ENCODE measurements at regions not wholly inside any gene's neighbourhood (a gene's known extent, or its start where the extent isn't known, plus 50 kb on each side); places are given as distances from the start of the nearest gene placed in this dataset.
A peak's percentile ranks its signal among the peaks of the same experiment; 100 is the strongest.

DNA sequence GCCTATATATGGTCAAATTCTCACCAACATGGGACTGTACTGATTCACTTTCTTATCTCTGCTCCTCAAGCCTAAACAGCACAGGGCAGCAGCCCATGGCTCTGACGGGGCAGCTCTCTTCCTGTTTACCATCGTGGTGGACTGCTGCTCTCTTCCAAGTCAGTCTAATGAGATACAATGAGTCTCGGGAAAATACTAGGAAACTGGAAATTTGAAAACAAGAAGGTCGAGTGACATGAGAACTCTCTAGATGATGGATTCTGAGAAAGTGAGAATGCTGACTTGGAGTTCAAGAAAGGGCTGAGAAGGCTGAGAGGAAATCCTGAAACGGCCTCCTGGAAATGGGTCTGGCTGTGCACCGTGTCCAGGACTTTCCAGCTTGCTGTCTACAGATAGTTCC, 122.8 kb upstream of the ARGLU1 start:
- no peak for DNase-seq

DNA sequence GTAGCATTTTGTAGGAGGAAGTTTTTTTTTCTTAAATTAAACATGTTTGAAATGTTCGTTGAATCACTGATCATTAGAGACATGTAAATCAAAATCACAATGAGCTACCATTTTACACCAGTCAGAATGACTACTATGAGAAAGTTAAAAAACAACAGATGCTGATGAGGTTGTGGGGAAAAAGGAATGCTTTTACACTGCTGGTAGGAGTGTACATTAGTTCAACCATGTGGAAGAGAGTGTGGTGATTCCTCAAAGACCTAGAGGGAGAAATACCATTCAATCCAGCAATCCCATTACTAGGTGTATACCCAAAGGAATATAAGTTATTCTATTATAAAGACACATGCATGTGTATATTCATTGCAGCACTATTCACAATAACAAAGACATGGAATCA, 122.0 kb upstream of the ARGLU1 start:
- no peak for DNase-seq

DNA sequence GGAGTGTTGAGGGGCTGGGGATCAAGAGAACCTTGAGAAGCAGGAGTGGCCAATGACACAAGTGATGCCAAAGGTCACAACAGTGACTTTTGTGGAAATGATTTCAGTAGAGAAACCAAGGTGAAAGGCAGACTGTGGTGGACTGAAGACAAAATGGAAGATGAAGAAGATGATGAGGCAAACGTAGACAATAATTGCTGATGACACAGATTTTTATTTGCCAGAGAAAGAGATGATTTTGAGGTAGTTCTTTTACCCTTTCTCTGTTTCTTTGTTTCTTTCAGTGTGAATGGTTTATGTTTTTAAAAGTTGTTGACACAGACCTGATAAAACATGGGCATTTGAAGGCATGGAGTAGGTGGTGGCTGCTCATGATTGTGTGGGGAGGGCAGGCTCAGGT, 121.0 kb upstream of the ARGLU1 start:
- no peak for DNase-seq

DNA sequence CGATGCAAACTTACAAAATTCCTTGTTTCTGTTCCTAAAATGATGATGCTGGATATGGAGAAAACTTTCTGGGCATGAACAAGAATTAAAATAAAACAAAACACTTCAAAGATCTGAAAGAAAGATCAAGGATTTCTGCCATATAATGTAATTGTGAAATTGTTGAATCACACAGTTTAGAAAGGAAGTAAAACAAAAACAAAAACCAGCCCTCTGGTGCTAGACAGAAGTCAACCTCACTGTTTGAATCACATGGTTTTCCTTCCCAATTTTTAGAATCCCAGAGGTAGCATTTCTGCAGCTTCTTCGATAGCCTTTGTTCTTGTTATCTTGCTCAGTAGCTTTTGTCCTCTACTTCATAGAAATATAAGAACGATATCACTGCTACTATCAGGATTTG, 118.2 kb upstream of the ARGLU1 start:
- no peak for DNase-seq

DNA sequence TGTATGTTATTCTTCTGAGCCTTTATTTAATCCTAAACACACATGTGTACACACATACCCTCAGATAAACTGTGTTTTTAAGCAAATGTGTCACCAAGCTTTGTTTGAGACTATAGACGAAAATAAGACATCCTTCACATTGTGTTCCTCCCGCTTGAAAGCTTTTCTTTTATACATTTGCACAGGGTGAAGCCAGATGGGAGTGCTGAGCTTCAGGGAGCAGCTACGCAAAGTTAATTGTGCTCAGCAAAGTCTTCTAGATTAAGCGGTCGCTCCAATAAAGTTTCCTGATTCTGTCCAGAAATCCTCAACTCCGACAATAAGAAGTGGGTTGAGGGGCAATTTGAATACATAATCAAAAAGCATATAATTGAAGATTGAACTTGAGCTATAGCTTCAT, 117.2 kb upstream of the ARGLU1 start:
- peak in 1 of 51 donors; percentile 33 for DNase-seq

DNA sequence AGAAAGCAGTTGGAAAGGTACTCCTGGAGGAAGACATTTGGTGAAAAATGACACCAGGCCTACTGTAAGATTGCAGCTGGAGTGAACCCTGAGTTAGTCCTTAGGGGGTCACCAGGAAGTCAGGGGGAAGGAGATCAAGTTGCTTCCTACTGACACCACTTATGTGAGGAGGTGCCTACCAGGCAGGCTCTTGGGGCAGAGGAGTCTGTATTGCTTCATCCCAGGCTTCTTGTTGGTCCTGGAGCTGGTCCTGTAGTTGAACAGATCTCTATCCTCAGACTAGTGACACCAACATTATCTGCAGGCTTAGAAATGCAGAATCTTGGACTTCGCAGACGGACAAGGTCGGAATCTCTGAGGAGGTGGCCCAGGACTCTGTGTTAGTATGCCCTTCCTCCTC, 116.0 kb upstream of the ARGLU1 start:
- DNase-seq: peak in 1 of 51 donors; percentile 1

DNA sequence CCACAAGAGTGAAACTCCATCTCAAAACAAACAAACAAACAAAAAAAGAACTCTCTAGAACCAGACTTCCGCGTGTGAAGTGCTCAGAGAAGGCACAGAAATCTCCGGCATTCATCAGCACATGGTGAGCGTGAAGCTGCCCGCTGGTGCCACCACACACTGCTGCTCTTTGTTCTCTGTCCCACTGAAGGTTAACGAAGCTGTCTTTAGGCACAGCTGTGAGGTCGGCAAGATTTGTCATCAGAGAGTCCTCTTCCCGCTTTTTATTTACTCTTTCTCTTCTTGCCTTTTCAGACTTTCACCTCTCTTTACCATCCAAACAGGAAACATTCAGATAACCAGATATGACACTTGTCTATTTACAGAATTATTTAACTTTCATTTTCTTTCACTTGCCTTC, 115.2 kb upstream of the ARGLU1 start:
- peak in 15 of 51 donors; percentile 1 to 40 (median 11) for DNase-seq

DNA sequence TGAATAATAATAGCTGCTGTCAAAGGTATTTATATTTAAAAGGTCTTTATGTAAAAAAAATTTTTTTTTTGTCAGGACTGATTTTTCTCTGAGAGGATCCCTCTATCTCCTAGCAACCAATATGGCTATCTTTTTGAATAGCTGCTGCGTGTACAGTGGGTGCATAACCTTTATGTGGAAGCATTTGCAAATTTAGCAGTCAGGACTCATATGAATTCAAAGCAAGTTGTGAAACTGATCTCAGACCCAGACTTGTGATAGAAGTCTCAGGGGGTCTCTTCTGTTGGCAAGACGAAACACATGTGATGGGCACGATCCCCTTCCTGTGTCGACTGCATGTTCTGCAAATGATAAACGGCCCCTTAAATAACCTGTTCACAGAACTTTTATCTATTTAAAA, 114.1 kb upstream of the ARGLU1 start:
- DNase-seq: peak in 1 of 51 donors; percentile 34

DNA sequence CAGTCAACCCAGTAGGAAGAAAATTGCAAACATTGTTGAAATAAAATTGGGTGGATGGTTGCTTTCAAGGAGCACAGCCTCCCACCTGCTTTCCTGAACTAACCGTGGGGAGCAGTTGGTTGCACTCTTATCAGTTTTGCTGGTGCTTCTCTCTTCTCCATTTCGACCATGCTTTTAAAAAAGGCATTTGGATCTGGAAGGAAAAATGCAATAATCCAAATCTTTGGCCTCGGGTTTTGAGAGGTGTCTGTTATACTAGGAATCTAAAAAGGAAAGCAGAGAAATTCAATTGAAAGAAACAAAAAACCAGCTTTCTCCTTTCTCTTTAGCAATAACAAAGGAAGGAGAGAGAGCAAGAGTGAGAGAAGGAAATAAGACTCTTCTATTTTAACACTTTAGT, 113.6 kb upstream of the ARGLU1 start:
- peak in 1 of 51 donors; percentile 69 for DNase-seq

DNA sequence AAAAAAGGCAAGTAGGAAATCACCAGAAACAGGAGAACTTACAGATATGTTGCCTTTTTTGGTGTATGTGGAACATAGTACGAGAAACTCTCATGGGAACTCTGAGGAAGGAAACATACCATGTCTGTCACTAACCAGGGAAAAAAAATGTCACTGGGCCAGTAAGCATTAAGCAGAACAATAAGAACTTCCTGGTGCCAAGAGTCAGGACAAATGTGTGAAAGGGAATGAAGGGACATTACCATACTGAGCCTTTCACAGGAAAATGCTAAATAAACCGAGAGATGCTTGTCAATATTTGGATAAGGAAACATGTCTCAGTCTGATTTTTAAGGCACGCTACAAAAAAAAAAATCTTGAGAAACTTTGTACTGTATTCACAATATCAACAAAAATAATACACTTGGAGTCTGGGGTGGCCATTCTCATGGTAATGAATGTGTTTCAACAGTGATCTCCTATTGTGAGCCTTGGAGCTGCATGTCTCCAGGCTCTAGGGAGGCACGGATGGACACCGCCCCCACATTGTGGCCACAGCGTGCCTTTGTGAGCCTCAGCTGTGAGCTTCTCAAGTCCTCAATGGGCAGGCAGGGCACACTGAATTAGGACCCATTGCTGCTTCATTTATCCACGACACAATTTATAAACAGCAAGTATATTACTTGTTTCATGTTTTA, 113.0 kb upstream of the ARGLU1 start:
- DNase-seq: peak in 29 of 51 donors; percentile 1 to 69 (median 21)

DNA sequence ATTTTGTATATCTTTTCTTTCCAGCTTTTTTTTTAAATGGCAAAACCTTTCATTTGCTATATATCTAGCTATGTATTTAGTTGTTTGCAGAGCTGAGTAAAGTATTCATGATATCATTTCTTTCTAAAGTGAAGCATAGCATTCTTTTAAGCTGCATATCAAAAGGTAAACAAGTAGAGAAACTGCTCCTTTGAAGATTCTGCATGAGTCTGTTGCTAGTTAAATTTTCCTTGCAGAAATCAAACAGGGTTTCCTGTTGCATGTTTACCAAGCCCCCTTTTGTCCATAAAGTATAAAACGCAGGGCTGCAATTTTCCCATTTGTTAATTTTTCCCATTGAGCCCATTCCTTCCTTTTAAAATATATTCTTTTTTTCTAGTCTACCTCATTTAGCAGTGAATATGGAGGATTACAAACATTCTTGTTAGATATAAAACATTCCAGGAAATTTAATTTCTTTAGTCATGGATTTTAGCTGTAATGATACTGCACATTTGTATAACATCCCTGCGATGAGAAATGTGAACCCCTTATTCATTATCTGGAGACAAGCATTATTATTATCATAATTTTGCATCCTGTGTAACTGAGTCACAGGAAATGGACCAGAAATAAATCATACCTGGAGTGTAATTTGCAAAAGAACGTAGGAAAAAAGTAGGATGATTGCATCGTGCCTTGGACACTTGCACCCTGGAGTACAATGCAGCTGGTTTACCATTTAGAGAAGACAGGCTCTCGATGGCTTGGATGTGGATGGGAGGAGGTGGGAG, 110.9 kb upstream of the ARGLU1 start:
- no peak for DNase-seq

DNA sequence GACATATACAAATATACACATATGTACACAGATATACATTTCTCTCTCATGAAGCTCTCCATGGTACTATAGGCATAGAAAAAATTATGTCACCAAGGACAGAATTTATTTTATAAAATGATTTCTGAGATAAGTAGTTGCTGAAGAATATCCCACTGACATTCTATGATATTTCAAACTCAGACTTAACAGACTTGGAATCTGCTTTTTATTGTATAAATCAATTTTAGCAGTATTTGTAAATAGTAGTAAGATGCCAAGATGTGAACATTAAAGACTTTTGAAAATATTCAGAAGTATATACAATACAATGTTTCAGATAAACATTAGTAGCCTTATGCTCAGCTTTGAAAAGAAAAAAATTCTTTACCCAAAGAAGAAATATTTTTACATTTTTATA, 107.4 kb upstream of the ARGLU1 start:
- no peak for DNase-seq

DNA sequence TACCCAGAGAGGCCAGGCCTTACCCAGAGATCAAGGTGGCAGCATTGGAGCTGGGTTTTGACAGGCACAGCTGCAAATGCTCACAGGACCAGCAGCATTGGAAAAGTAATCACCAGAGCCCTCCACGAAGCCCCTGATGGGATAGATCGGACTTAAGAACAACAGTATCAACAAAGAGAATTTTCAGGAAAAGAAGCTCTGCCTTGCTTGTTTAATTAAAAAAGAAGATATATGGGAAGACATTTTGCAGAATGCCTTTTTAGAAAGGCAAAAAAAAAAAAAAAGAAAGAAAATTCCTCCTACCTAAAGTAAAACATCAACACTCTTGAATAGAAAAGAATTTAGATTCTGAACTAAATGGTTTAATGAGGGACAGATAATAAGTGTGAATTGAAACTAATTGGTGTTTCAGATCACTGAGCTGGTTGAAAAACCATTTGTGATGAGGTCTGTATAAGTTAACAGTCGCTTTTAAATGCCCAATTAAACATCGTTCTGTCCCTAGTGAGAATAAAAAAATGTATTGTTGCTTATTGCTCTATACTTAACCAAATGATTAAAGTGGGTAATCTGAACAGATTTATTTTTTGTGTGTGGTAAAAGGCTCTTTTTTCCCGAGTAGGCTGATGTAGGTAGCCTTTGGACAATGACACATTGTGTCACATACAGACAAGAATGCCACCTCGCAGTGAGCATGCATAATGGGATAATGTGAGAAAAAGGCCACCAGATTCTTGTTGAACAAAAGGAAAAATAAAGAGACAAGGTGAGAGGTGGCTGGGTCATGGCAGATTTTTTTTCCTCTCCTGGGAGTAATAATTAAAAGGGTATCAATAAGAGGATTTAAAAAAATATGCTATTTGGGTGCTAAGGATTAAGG, 93.0 kb upstream of the ARGLU1 start:
- no peak for DNase-seq

DNA sequence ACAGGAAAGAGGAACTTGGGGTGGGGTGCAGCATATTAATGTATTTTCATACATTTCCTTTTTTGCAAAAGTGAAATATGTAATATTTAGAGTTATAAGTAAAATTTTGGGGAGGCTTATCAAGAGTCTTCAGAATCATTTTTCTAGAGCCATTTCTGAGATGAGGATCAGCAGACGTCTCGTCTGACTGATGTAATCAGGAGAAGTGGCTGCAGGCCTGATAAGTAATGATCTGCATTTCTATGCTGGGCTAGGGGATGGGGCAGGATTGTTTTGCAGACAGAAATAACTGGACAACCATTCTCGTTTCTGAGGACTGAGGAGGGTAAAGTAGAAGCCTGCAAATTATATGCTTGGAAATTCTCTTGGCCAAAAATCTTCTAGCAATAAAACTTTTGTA, 89.2 kb upstream of the ARGLU1 start:
- no peak for DNase-seq

DNA sequence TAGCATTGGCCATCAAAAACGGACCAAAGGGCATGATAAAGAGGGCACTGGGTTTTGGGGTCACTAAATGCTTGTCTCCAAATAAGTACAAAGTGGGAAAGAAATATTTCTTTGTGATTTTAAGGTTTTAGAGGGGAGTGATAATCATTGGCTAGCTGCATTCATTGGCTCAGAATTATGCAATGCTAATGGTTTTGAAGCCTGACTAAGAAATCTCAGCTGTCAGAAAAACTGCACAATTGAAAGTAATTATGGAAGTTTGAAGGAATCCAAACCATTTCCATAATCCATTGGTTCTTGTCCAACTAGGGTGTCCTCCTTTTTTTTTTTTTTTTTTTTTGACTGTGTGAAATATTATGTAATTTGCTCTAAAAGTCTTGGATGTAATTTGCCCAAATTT, 88.2 kb upstream of the ARGLU1 start:
- DNase-seq: no peak

DNA sequence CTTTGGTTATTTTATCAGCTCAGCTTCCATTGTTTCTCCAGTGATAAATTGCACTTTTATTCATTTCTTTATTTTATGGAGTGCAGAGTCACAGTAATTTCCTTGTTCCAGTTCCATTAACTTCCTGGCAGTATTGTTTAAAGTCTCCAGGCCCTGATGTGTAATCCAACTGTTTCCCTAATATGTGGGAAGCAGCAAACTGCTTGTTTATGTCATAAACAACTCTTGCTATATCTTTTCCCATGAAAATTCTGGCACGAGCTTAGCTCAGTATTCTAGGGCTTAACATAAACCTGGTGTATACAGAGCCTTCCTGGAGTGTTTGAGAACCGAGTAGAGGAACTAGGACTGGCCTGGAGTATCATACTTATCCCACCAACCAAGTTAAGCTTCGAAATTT, 83.5 kb upstream of the ARGLU1 start:
- DNase-seq: no peak

DNA sequence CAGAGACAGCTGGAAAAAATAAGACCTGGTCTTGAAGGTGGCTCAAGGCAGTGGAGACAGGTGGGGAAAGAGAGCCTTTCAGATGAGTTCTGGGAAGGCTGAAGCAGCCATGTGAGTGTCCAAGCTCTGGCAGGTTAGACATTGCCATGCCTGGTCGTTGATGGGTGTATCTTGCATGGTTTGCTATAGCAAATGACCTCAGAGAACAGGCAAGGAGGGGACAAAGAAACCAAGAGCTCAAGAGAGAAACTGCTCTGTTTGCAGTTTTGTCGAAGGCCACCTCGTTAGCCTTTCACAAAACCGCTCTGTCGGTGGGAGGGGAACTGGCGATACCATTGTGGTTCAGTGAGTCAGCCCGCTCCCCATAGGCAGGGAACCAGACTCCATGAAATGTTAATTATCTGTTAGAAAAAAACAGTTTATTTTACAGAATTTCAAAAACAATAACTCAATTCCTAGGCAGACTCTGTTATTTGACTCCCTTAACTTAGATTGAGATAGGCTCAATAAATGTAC, 82.8 kb upstream of the ARGLU1 start:
- DNase-seq: no peak

DNA sequence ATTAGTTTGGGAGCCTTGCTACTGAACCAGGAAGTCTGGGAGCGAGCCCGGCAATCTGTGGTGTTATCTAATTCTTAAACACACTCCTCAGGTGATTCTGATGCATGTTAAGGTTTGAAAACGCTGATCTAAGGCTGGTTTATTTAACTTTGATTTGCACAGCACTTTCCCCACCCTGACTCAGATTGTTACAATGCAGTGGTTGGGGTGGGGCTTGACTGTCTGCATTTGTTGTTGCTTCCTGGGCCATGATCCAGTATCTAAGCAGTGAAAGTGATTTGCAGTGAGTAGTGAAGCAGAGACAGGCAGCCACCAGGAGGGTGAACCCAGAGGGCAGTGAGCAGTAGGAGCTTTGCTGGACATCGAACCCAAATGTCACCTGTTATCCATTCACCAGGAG, 81.6 kb upstream of the ARGLU1 start:
- DNase-seq: no peak

DNA sequence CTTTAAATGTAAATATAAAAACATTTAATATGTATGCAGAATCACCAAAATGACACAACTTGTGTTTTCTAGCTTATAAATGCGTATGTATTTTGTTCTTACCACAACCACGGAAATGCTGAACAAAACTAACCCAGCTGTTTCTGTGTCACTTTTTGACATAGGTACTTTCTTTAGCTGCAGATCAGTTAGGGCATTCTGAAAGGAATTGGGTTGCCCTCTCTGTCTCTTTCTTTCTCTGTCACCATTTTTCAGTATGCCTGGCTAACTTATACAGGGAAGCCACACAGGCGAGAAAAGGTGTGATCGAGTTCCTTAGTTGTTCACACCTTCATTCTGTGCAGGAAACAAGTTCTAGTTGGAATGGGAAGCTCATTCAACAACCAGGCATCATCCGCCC, 72.6 kb upstream of the ARGLU1 start:
- no peak for DNase-seq

DNA sequence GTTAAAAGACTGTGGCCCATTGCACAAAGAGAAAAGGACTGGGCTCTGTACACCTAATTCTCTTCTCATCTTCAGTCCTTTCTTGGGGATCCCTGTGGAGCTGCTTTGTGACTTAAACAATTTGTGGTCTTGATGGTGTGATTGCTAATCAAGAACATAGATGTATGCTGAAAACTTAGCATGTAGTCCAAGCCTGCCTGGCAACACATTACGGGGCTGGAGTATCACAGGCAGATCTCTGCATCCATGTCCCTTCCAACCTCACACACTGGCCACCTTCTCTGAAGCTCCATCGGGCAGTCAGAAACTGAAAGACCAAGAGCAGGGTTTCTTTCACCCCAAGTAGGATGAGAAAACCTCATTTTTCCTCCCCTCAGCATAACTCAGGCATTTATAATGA, 69.6 kb upstream of the ARGLU1 start:
- DNase-seq: no peak

DNA sequence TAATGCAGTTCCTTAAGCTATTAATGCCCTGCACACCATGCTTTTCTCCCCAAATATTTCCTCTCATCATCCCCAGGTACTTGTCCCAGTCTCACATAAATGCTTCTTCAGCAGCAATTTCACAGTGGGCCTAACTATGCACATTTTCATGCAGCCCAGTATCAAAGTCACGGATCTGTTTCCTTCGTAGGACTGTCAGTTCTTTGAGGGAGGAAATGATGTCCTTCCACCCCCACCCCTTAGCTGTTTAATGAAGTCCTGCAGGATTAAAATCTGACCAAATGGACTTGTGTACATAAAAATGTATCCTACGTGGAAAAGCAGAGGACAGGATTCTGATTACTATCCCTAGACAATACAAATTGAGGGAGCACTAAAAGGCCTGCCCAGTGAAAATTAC, 68.6 kb upstream of the ARGLU1 start:
- DNase-seq: no peak

DNA sequence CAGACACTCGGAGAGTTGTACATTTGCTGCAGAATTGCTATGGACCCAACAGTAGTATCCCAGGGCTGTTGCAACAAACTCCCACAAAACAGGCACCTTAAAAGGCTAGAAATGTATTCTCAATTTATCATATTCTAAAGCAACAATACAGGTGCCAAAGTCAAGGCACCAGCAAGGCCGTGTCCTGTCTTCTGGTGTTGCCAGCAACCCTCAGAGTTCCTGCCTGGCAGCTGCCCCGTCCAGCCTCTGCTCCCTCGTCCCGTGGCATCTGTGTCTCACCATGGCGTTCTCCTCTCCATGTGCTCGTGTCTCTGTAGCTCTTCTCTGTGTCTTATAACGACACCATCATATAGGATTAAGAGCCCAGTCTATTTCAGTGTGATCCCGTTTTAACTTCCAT, 67.7 kb upstream of the ARGLU1 start:
- no peak for DNase-seq

Data from hypothalamus (tissue), 51 donors.